ENCODE measurements at regions not wholly inside any gene's neighbourhood (a gene's known extent, or its start where the extent isn't known, plus 50 kb on each side); places are given as distances from the start of the nearest gene placed in this dataset.

DNA sequence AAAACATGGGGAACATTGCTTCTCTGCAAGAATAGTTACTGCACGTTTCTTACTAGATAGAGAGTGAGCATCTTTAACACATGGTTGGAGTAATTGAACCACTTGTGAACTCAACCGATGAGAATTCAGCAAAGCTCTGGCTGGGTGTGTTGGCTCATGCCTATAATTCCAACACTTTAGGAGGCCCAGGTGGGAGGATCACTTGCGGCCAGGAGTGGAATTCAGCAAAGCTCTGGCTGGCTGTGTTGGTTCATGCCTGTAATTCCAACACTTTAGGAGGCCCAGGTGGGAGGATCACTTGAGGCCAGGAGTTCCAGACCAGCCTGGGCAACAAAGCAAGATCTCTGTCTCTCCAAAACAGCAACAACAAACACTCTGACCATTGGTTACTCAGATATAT lies 865.9 kb downstream of the KCNJ2 start:
- DNase-seq = no peak
- Histone ChIP-seq H3K4me3 (no peak overlapping the region), H3K4me1 (no peaks in the 10 kb centered on the region), H3K9me3 (no peaks in the 10 kb centered on the region), H3K27ac (no peak overlapping the region), H3K27me3 (no peaks in the 10 kb centered on the region), H3K36me3 (no peaks in the 10 kb centered on the region)
- intact Hi-C loops (cut with DNase I; ENCODE audit: low total_unique reads) = no loop called here
- TF ChIP-seq CTCF (IDR thresholded peaks at IDR 0.05) (no peak), POLR2A (IDR thresholded peaks at IDR 0.05) (no peak)

DNA sequence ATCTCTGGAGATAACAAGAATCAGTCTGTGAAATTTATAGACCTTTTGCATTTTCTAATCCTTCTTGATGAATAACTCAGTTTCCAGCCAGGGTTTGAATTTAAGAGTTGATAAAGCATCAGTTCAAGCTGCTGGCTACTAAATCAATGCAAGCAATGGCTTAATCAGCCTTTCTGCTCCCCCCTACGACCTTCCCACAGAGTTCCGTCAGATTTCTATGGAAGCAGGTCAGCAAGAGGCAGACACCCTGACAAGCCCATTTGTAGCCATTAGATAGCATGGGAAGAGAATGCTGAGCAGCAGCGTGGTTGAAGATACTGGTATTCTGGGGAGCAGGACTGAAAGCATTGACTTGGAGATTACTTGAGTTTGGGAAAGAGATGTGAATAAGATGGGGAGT lies 868.1 kb downstream of the KCNJ2 start:
- no peak for TF ChIP-seq POLR2A (IDR thresholded peaks at IDR 0.05)
- no peak for TF ChIP-seq CTCF (IDR thresholded peaks at IDR 0.05)
- no peaks in the 10 kb centered on the region for H3K4me1 ChIP-seq
- no peak overlapping the region for H3K27ac ChIP-seq
- no peak for DNase-seq
- intact Hi-C loops (cut with DNase I; ENCODE audit: low total_unique reads) = no loop called here
- no peak overlapping the region for H3K4me3 ChIP-seq
- no peaks in the 10 kb centered on the region for H3K9me3 ChIP-seq
- H3K36me3 ChIP-seq = no peaks in the 10 kb centered on the region
- H3K27me3 ChIP-seq = no peaks in the 10 kb centered on the region

DNA sequence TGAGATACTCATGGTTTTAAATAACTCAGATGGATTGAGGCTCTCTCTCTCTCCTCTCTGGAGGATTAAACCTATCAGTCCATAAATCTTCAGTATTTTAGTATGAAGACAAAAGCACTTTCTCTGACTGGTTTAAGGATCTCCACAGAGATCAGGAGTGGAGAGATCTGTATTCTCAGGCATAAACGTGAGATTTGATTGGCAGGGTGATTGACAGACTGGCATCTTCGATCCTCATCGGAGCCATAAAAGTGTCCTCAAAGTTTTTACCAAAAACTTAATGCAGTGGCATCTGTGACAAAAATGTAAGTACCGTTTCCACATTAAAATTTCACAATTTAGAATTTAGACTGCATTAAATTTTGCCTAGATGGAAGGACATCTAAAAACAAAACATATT lies 870.1 kb downstream of the KCNJ2 start:
- DNase-seq = no peak
- Histone ChIP-seq H3K27ac (no peak overlapping the region), H3K27me3 (no peaks in the 10 kb centered on the region), H3K36me3 (no peaks in the 10 kb centered on the region), H3K9me3 (no peaks in the 10 kb centered on the region), H3K4me1 (no peaks in the 10 kb centered on the region), H3K4me3 (no peak overlapping the region)
- TF ChIP-seq CTCF (IDR thresholded peaks at IDR 0.05) = no peak
- no peak for TF ChIP-seq POLR2A (IDR thresholded peaks at IDR 0.05)
- intact Hi-C loops (cut with DNase I; ENCODE audit: low total_unique reads) = no loop called here

- H3K27me3 ChIP-seq = no peaks in the 10 kb centered on the region
- H3K36me3 ChIP-seq = no peaks in the 10 kb centered on the region
- no peaks in the 10 kb centered on the region for H3K9me3 ChIP-seq
- no peak overlapping the region for H3K27ac ChIP-seq
- no peaks in the 10 kb centered on the region for H3K4me1 ChIP-seq
- intact Hi-C loops (cut with DNase I; ENCODE audit: low total_unique reads) = no loop called here
- no peak for DNase-seq
- TF ChIP-seq CTCF (IDR thresholded peaks at IDR 0.05) = no peak
- TF ChIP-seq POLR2A (IDR thresholded peaks at IDR 0.05) = no peak
- H3K4me3 ChIP-seq = no peak overlapping the region
Observed at GRCh38 chr17:71052971-71053370, 883.6 kb downstream of the KCNJ2 start.

DNA sequence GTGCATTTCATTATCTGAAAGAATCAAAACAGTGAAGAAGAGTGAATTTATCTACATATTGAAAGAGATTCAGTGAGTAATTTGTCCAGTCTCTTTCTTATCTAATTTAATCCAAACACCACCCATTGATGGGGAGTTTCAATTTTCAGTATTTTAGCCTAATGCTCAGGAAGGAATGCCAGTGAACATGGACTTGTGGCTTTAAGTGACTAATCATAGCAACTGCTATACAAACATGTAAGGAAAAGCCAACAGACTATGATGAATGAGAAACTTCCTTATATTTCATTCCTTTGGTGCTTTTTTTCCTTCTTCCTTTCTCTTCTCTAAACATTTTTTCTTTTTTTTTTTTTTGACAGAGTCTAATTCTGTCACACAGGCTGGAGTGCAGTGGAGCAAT lies 885.8 kb downstream of the KCNJ2 start:
- Histone ChIP-seq H3K36me3 (no peaks in the 10 kb centered on the region), H3K4me1 (no peaks in the 10 kb centered on the region), H3K27me3 (no peaks in the 10 kb centered on the region), H3K9me3 (no peaks in the 10 kb centered on the region), H3K4me3 (no peak overlapping the region), H3K27ac (no peak overlapping the region)
- no peak for TF ChIP-seq CTCF (IDR thresholded peaks at IDR 0.05)
- TF ChIP-seq POLR2A (IDR thresholded peaks at IDR 0.05) = no peak
- intact Hi-C loops (cut with DNase I; ENCODE audit: low total_unique reads) = no loop called here
- no peak for DNase-seq

All from uterus (tissue), 3 donors.